NCI-H1417 (cell line): ENCODE measurements at regions not wholly inside any gene's neighbourhood (a gene's known extent, or its start where the extent isn't known, plus 50 kb on each side); places are given as distances from the start of the nearest gene placed in this dataset.
A peak's percentile ranks its signal among the peaks of the same experiment; 100 is the strongest.

Experiments used
- DNase-seq, 3 experiments: peaks; one replicate each; lab custom pipeline; 2025; lab: John Stamatoyannopoulos, UW

DNA sequence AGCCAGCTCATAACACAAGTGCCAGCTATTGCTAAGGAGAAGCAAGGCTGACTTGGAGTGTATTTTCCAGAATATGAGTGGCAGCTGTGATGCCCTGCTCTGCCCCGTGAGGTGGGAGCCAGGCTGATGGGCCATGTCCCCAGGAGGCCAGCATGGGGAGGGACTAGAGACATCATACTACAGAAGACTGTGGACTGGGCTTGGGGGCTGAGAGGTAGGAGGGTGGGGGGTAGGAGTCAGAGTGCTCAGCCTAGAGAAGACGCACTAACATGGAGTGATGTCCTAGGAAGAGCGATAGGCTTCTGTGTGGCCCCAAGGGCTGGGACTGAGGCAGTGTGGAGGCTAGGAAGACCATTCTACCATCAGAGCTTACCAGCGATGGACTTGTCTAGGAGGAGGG lies 143.7 kb downstream of the WSCD1 start:
- no peak for DNase-seq

DNA sequence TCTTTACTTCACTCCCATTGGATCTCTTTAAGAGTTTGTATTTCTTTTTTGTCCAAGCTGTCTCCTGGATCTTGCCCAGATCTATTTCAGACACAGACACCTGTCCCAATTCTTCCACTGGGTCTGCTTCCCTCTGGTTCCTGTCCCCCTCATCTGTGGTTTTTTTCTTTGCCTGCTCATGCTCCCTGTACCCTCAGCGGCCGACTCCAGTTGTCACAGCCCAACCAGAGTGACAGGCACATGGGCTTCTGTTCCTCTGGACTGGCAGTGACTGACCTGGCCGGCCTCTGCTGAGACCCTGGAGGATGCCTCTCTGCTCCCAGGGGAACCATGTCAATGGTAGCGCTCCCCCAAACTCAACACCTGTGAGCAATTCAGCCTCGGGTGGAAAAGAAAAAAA lies 142.6 kb downstream of the WSCD1 start:
- no peak for DNase-seq

DNA sequence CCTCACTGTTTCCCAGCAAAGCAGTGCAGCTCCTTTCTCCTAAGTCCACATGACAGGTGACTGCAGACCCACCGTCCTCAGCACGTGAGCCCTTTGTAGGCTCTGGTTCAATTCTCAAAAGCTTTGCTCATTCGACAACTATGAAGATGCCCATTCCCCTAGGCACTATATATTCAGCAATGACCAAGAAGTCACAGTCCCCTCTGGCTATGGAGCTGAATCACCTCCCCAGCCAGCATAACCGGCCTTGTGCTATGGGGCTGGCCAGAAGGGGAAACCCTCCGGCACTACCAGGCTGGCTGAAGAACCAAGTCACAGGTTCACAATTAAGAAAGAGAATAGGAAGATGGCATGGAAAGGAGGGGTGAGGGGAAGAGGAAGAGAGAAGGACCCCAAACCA lies 139.7 kb downstream of the WSCD1 start:
- no peak for DNase-seq

DNA sequence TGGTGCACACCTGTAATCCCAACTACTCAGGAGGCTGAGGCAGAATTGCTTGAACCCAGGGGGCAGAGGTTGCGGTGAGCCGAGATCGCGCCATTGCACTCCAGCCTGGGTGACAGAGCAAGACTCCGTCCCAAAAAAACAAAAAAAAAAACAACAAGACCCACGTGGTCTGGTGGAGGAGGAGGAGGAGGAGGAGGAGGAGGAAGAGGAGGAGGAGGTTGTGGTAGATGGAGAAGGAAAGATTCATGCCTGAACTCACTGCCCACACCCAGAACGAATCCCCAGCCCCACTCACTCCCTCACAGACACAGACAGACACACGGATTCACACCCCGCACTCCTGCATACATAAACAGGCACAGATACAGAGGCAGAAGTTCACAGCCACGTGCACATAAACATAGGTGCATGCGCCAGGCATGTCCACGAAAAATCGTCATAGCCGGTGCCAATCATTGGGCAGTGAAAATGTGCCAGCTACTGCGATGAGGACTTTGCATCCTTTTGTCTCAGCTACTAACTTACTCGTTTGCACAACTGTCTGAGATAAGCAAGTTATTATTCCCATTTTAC lies 138.5 kb downstream of the WSCD1 start:
- no peak for DNase-seq

DNA sequence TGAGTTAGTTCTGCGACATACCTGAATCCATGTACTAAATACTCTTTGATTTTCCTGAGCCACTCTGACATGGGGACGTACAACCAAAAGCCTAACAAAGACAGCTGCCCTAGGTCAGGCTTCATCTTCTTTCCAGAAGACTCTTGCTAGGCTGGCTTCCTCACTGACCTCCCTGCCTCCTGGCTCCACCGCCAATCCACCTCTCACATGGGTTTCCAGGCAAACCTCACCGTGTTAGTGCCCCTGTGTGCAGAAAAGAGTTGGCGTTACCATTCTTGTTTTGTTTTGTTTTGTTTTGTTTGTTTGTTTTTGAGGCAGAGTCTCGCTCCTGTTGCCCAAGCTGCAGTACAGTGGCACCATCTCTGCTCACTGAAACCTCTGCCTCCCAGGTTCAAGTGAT lies 135.3 kb downstream of the WSCD1 start:
- DNase-seq: no peak

DNA sequence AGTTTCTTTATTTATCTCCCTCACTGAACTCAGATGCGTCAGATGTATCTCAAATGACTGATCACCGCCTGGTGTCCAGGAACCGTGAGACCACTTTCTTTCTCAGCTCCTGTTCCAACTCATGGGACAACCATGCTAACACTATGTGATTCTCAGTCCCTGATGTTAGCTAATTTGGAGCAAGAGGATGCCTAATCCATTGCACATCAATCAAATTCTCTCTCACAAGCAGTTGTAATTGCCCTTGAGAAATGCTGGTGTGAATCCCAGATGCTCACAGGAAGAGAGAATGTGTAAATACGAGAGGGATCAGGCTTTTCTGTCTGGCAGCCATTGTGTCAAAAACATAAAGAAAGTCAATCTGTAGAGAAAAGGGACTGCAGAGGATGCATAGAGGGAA lies 134.9 kb downstream of the WSCD1 start:
- no peak for DNase-seq

DNA sequence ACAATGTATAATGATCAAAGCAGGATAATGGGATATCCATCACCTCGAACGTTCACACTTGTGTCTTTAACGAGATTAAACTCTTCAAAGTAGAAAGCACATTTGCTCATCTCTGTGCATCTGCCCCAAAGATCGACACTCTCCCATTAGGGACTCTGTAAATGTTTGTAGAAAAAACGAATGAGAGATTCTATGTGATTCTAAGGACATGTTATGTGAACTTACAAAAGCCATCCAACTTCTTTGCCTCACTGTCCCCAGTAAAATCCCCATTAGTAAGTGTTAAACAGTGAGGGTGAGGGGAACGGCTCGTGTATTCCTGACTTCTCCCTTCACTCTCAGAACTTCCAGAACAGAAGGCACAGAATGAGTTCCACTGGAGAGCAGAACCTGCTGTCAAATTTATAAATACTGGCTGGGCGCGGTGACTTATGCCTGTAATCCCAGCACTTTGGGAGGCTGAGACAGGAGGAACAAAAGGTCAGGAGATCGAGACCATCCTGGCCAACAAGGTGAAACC lies 134.1 kb downstream of the WSCD1 start:
- no peak for DNase-seq

DNA sequence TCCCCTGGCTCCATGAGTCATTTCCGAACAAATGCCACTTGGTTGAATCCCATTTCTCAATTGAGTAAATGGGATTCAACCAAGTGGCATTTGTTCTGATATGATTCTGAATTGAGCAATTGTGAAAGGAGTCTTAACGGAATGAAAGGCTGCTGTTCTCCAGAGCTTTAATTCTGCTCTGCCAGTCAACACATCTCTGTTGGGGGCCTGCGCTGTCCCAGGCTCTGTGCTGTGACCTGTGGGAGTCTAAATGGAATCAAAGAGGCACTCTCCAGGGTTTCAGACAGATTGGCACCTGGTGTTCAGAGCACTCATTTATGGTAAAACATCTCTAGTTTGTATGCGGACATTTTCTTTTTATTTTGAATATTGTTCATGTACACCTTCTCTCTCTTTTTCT lies 126.2 kb downstream of the WSCD1 start:
- peak in 1 of 3 experiments; percentile 2 for DNase-seq

DNA sequence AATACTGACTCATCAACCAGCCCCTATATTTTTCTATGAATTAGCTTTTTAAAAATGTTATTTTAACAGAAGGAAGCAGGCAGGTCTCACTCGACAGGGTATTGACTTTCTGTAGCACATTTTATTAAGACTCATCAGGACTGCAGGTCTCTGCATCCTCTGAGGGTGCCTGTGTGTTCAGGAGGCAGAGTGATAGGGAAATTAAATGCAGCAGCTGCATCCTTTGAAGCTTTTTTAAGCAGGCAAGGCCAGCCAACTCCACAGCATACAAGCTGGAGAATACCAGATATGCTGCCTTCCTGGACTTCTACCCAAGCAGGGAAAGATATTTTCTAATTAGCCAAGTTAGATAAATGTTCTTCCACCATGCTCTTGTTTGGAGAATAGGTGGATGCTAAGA lies 124.9 kb downstream of the WSCD1 start:
- no peak for DNase-seq

DNA sequence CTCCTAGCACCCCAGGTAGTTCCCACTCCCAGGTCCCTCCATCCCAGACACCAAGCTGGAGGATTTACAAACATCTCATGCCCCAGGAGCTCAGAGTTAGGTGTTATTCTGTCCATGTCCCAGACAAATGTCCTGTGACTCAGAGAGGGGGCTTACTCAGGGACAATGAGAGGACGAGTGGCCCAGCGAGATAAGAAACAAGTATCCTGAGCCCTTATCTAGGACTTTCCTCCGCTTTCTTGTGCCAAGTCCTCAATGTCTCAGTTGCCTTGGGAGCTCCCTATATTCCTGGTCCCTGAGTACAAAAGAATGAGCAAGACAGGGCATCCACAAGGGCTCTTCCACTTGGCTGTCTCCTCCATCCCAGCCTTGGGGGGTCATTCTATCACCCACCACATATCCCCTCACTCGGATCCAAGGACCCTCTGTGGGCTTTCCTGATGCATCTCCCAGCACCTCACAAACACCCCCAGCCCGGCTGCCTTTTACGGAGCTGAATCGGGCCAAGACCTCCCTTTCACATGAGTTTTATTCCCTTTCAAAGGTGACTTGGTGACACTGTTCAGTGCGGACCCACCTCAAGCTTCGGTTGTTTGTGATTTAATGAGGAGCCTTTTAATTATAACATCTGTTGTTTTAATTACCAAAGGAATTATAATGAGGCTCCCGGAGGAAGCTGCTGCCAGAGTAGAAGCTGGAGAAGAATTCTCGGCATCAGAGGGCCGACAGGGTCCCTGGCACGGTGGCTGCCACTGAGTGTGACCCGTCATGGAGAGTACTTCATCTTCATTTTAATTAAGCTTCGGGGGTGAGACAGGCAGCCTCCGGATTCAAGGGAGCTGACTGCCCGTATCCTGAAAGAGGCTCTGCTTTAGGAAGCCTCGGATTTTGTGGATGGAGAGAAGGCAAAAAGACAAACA lies 121.5 kb downstream of the WSCD1 start:
- no peak for DNase-seq

DNA sequence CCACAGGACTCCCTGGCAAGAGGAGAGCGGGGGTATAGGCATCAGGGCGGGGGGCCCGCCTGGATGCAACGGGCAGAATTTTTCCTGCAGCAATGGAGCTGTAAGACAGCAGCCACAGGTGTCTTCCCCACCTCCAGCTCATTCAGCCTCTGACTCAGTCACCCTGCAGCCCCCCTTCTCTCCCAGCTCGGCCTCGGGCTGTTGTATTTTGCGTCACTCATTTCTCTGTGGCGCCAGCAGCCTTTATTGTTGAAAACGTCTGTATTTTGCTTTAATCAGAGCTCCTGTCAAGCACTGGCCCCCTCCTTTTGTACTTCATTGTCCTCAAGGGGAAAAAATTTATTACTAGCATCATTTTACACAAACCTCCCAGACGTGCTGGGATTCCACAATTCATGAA lies 117.7 kb downstream of the WSCD1 start:
- peak in 2 of 3 experiments; percentile 37 to 68 for DNase-seq

DNA sequence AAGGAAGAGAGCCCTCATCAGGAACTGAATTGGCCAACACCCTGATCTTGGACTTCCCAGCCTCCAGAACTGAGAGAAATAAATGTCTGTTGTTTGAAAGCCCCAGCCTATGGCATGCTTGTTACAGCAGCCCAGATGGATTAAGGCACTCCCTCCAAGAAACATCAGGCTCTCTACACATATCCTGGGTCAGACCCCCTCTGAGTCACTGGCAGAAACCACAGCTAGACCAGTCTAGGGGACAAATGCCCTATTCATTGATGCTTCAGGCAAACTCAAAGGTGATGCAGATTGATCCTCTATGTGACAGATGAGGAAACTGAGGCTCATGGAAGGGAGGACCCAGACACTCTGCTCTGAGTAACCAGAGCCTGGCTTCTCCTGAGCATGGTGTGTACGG lies 116.8 kb downstream of the WSCD1 start:
- no peak for DNase-seq

DNA sequence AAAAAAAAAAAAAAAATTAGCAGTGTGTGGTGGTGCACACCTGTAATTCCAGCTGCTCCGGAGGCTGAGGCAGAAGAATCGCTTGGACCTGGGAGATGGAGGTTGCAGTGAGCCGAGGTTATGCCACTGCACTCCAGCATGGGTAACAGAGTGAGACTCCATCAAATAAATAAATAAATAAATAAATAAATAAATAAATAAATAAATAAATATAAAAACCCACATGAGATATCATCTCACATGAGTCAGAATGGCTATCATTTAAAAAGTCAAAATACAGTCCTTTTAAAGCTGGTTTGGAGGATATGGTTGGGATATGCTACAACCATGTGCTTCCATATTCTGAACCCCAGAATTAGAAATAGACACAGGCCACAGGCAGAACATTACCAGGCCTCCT lies 114.3 kb downstream of the WSCD1 start:
- no peak for DNase-seq

DNA sequence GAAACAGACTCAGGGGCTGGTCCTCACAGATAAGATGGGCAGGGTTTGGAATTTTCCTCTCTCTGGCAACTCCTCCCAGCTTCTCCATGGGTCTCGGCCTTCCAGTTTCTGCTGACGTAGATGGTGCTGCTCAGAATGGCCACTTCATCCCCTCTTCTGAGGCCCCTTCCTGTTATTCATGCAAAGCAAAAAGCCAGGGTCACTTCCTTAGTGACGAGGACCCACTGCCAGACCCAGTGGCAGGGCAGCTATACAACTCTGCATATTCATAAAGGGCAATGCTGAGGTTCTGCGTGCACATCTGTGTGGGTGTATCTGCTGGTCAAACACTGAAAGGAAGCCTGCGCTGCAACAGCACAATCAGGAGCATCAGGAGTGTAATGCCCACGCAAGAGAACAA lies 108.8 kb downstream of the WSCD1 start:
- no peak for DNase-seq

DNA sequence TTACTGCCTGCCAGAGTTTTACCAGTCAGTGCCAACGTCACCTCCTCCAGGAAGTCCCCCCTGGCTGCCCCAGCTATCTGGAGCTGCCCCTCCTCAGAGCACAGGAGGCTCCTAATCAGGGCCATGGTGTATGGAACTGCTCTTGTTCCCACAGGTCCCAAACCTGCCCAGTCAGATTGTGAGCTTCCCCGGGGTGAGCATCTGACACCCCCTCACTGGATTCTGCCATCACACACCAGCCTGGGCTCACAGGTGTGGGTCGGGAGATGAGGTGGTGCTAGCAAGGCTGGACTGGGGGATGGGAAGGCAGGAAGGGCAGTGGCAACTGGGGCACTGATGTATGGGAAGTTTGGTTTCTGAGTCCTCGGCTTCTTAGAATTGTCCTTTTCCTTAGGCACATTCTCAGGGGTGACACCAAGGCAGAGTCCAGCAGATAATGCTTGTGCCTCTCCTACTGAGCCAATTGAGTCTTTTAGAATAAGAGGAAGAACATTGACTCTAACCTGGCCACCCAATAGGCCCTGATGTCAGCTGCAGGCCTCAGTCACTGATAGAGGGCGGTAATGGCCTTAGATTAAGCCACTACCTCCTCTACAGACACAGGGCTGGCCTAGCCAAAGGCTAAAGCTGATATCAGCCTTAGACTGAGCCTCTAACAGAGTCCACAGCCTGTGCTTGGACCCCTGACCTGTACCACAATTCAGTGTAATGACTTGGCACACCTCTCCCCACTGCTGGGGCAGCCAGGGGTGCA lies 107.9 kb downstream of the WSCD1 start:
- no peak for DNase-seq
